H9 (cell line): ENCODE measurements at regions not wholly inside any gene's neighbourhood (a gene's known extent, or its start where the extent isn't known, plus 50 kb on each side); places are given as distances from the start of the nearest gene placed in this dataset.

Source experiments
- DNase-seq: peaks from one replicate; pipeline ENCODE4 v3.0.0-alpha.2; 2017
- H2AFZ ChIP-seq: one replicate; pipeline ENCODE4 v1.6.1; 2013; ENCODE audit warnings: mild to moderate bottlenecking, low read length, control low read depth, moderate library complexity
- H2AK5ac ChIP-seq: 2 replicates; pipeline ENCODE4 v1.6.1; 2013; ENCODE audit warnings: low read length, control low read depth, mixed read lengths; ENCODE audit not compliant: insufficient read length
- H2BK120ac ChIP-seq: one replicate; pipeline ENCODE4 v1.6.1; 2013; ENCODE audit warnings: low read depth, mild to moderate bottlenecking, low read length, control low read depth, inconsistent platforms; ENCODE audit not compliant: poor library complexity, severe bottlenecking
- H2BK12ac ChIP-seq: 2 replicates; pipeline ENCODE4 v1.6.1; 2013; ENCODE audit warnings: low read length, control low read depth, mixed read lengths, low read depth; ENCODE audit not compliant: insufficient read length
- H2BK15ac ChIP-seq: 2 replicates; pipeline ENCODE4 v1.6.1; 2013; ENCODE audit warnings: low read depth, low read length, control low read depth
- H2BK20ac ChIP-seq: one replicate; pipeline ENCODE4 v1.6.1; 2013; ENCODE audit warnings: low read depth, mild to moderate bottlenecking, low read length, control low read depth, inconsistent platforms; ENCODE audit not compliant: poor library complexity, severe bottlenecking
- H2BK5ac ChIP-seq: 2 replicates; pipeline ENCODE4 v1.6.1; 2013; ENCODE audit warnings: low read length, control low read depth, mixed read lengths; ENCODE audit not compliant: insufficient read length
- H3K14ac ChIP-seq: 2 replicates; pipeline ENCODE4 v1.6.1; 2013; ENCODE audit warnings: low read length, control low read depth; ENCODE audit not compliant: insufficient read depth
- H3K18ac ChIP-seq: 2 replicates; pipeline ENCODE4 v1.6.1; 2013; ENCODE audit warnings: low read depth, mild to moderate bottlenecking, mixed read lengths, low read length, control low read depth; ENCODE audit not compliant: insufficient read length
- H3K23ac ChIP-seq: 2 replicates; pipeline ENCODE4 v1.6.1; 2013; ENCODE audit warnings: low read length, control low read depth, mixed read lengths, low read depth; ENCODE audit not compliant: insufficient read length
- H3K23me2 ChIP-seq: 2 replicates; pipeline ENCODE4 v1.6.1; 2013; ENCODE audit warnings: low read depth, mild to moderate bottlenecking, mixed read lengths, low read length, control low read depth; ENCODE audit not compliant: insufficient read length, poor library complexity, severe bottlenecking
- H3K27ac ChIP-seq: 2 replicates; pipeline ENCODE4 v1.5.1; 2013; ENCODE audit warnings: low read length, control low read depth, mixed read lengths, low read depth; ENCODE audit not compliant: insufficient read length
- H3K27me3 ChIP-seq: 2 replicates; pipeline ENCODE4 v1.6.1; 2013; ENCODE audit warnings: low read length, control low read depth, inconsistent platforms; ENCODE audit not compliant: insufficient read depth
- H3K4ac ChIP-seq: 2 replicates; pipeline ENCODE4 v1.6.1; 2013; ENCODE audit warnings: low read depth, mild to moderate bottlenecking, control low read depth, inconsistent platforms, low read length, moderate library complexity
- H3K4me1 ChIP-seq: 2 replicates; pipeline ENCODE4 v1.6.1; 2013; ENCODE audit warnings: low read length, control low read depth, inconsistent platforms; ENCODE audit not compliant: insufficient read depth
- H3K4me2 ChIP-seq: 2 replicates; pipeline ENCODE4 v1.6.1; 2013; ENCODE audit warnings: low read length, control low read depth, mixed read lengths; ENCODE audit not compliant: insufficient read length, insufficient read depth
- H3K56ac ChIP-seq: 2 replicates; pipeline ENCODE4 v1.6.1; 2013; ENCODE audit warnings: low read depth, mild to moderate bottlenecking, mixed read lengths, low read length, control low read depth; ENCODE audit not compliant: insufficient read length
- H3K79me1 ChIP-seq: 2 replicates; pipeline ENCODE4 v1.6.1; 2013; ENCODE audit warnings: low read depth, mild to moderate bottlenecking, moderate library complexity, low read length, control low read depth, inconsistent platforms; ENCODE audit not compliant: insufficient read depth, poor library complexity, severe bottlenecking
- H3K79me2 ChIP-seq: 2 replicates; pipeline ENCODE4 v1.6.1; 2013; ENCODE audit warnings: low read length, control low read depth, inconsistent platforms; ENCODE audit not compliant: insufficient read depth
- H3K9ac ChIP-seq: 2 replicates; pipeline ENCODE4 v1.6.1; 2013; ENCODE audit warnings: low read length, control low read depth, mixed read lengths; ENCODE audit not compliant: insufficient read length; ENCODE audit errors: extremely low read depth
- H3K9me3 ChIP-seq: one replicate; pipeline ENCODE4 v1.6.1; 2013; ENCODE audit warnings: low read depth, low read length, inconsistent platforms; ENCODE audit not compliant: control insufficient read depth
- H3T11ph ChIP-seq: one replicate; pipeline ENCODE4 v1.6.1; 2013; ENCODE audit warnings: mild to moderate bottlenecking, low read length, control low read depth, inconsistent platforms
- H4K20me1 ChIP-seq: one replicate; pipeline ENCODE4 v1.6.1; 2013; ENCODE audit not compliant: control insufficient read depth, insufficient read length, insufficient read depth
- H4K5ac ChIP-seq: 2 replicates; pipeline ENCODE4 v1.6.1; 2013; ENCODE audit warnings: low read depth, mild to moderate bottlenecking, mixed read lengths, low read length, control low read depth; ENCODE audit not compliant: insufficient read length
- H4K8ac ChIP-seq: replicated peaks from 2 replicates; pipeline ENCODE4 v1.6.1; 2013; ENCODE audit warnings: low read length, control low read depth, mixed read lengths, low read depth; ENCODE audit not compliant: insufficient read length
- H4K91ac ChIP-seq: 2 replicates; pipeline ENCODE4 v1.6.1; 2013; ENCODE audit warnings: low read depth, mild to moderate bottlenecking, moderate library complexity, mixed read lengths, low read length, control low read depth; ENCODE audit not compliant: insufficient read length
- H3K27ac Mint-ChIP-seq, 3 experiments: 2 replicates in 2 of 3; 3 replicates in 1 of 3; pipeline ENCODE4 v1.8.0; 2020 to 2021; ENCODE audit warnings: mixed read lengths in 3 of 3, mild to moderate bottlenecking in 1 of 3, moderate library complexity in 1 of 3
- H3K27me3 Mint-ChIP-seq: 2 replicates; pipeline ENCODE4 v1.8.0; 2021; ENCODE audit warnings: low read depth, mild to moderate bottlenecking, moderate library complexity, mixed read lengths
- H3K36me3 Mint-ChIP-seq, 3 experiments: 2 replicates in 2 of 3; 3 replicates in 1 of 3; pipeline ENCODE4 v1.8.0; 2020 to 2021; ENCODE audit warnings: low read depth in 3 of 3, mixed read lengths in 3 of 3; ENCODE audit not compliant: insufficient read depth in 1 of 3
- H3K4me1 Mint-ChIP-seq, 2 experiments: 2 replicates each; pipeline ENCODE4 v1.8.0; 2020; ENCODE audit warnings: mixed read lengths in 2 of 2
- H3K4me3 Mint-ChIP-seq, 2 experiments: 2 replicates in 1 of 2; 3 replicates in 1 of 2; pipeline ENCODE4 v1.8.0; 2020 to 2021; ENCODE audit warnings: mild to moderate bottlenecking in 2 of 2, mixed read lengths in 2 of 2, moderate library complexity in 1 of 2
- H3K9me3 Mint-ChIP-seq, 2 experiments: 2 replicates in 1 of 2; 3 replicates in 1 of 2; pipeline ENCODE4 v1.8.0; 2020; ENCODE audit warnings: mild to moderate bottlenecking in 2 of 2, mixed read lengths in 2 of 2, moderate library complexity in 1 of 2
- CTCF ChIP-seq: fragments of 200-600 bp; sonication (generic); conservative IDR thresholded peaks from 3 replicates; pipeline ENCODE4 v1.8.0; 2021; ENCODE audit warnings: antibody characterized with exemption, mild to moderate bottlenecking
- WGBS: extraction: QIAGEN DNeasy Blood & Tissue Kit; methylation state at CpG from one replicate; pipeline ENCODE4 v1.1.7; 2013; ENCODE audit warnings: missing lambda C conversion rate, low lambda C conversion rate, mixed read lengths; ENCODE audit not compliant: insufficient read length; ENCODE audit errors: extremely low coverage; 5-methylcytosine and 5-hydroxymethylcytosine counted together

GRCh38 chr16:66023481-66023880 lies 343.0 kb upstream of the CDH5 start:
- Histone ChIP-seq H2BK15ac (no peak overlapping the region), H3K23me2 (no peaks in the 10 kb centered on the region), H2BK120ac (no peak overlapping the region), H3T11ph (no peak overlapping the region), H2BK12ac (no peak overlapping the region), H2BK20ac (no peak overlapping the region), H3K23ac (no peak overlapping the region), H4K5ac (no peak overlapping the region), H3K4me1 (no peaks in the 10 kb centered on the region), H2AFZ (no peak overlapping the region), H2AK5ac (no peak overlapping the region), H3K14ac (no peak overlapping the region), H3K18ac (no peak overlapping the region), H3K4ac (no peak overlapping the region), H3K4me2 (no peak overlapping the region), H3K79me2 (no peaks in the 10 kb centered on the region; the same call in 1 of the 2 replicates), H3K56ac (no peak overlapping the region), H3K9me3 (peaks cover 18% of the 10 kb centered on the region), H4K8ac (no peak overlapping the region), H4K91ac (no peak overlapping the region), H2BK5ac (no peak overlapping the region), H3K9ac (no peak overlapping the region), H3K27ac (no peak overlapping the region), H3K27me3 (no peaks in the 10 kb centered on the region), H3K79me1 (no peaks in the 10 kb centered on the region), H4K20me1 (no peaks in the 10 kb centered on the region)
- Mint-ChIP-seq H3K4me3 (no peak overlapping the region), H3K36me3 (peaks cover 16 to 22% (median 17%) of the 10 kb centered on the region in 3 experiments), H3K4me1 (no peaks in the 10 kb centered on the region; a peak in 1 of 4 replicates), H3K27me3 (peaks cover 5% of the 10 kb centered on the region), H3K27ac (no peak overlapping the region), H3K9me3 (peaks cover 24 to 31% of the 10 kb centered on the region in 2 experiments)
- no CpG with 5 or more reads among the region's 3 CpGs for WGBS
- TF ChIP-seq CTCF: no peak
- no peak for DNase-seq
